ENCODE measurements at regions not wholly inside any gene's neighbourhood (a gene's known extent, or its start where the extent isn't known, plus 50 kb on each side); places are given as distances from the start of the nearest gene placed in this dataset.

DNA sequence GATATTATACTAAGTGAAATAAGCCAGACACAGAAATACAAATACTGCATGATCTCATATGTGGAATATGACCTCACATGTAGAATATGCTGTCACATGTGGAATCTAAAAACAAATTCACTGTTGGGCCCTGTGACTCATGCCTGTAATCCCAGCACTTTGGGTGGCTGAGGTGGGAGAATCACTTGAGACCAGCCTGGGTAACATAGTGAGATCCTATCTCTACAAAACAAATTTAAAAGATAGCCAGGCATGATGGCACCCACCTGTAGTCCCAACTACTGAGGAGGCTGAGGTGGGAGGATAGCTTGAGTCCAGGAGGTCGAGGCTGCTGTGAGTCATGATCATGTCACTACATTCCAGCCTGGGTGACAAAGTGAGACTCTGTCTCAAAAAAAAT, 160.3 kb downstream of the PTEN start:
- no peak for DNase-seq

DNA sequence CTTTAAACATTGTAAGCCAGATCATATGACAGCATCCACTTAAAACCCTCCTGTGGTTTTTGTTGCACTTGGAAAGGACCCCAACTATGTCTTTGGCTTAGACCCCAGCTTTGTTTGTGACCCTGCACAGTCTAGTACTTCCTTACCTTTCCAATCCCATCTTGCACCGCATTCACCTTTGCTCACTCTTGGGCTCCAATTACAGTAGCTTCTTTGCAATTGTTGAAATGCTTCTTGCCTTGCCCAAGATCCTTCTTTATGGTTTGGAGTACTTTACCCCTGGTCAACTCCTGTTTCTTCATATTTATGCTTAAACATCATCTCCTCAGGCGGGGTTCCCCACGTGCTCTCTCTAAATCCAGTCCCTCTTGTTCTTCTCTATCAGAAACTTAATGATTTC, 162.6 kb downstream of the PTEN start:
- DNase-seq: no peak

DNA sequence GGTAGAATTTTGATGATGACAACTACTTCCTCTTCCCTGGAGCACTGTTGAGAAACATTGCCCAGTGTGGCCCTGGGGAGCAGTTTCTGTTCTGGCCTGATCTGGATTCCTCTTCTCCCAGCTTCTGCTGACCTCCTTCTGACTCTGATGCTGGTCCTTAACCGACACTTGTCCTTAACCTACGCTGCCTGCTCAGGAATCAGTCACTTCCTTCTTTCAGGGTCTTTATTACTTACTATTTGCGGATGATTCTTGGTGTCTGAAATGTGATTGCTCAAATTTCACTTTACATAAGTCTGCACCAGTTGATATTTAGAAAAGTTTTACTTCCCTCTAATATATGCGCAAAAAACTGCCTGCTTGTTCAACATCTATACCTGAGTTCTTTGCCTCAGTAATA, 164.1 kb downstream of the PTEN start:
- DNase-seq: no peak

DNA sequence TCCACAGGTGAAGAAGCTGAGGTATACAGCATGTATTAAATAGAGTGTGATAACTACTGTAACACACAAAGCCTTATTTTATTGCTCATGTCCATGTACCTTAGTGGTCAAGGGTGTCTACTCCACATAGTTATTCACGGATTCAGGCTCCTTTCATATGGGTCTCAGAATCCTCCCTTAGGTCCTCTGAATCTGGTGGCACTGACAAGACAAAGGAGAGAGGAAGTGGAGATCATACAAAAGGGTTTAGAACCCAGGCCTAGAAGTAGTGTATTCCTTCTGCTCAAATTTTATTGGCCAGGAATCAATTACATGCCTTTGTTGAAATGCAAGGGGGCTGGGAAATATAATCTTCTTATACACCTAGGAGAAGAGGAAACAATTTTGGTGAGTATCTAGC, 164.6 kb downstream of the PTEN start:
- DNase-seq: no peak

DNA sequence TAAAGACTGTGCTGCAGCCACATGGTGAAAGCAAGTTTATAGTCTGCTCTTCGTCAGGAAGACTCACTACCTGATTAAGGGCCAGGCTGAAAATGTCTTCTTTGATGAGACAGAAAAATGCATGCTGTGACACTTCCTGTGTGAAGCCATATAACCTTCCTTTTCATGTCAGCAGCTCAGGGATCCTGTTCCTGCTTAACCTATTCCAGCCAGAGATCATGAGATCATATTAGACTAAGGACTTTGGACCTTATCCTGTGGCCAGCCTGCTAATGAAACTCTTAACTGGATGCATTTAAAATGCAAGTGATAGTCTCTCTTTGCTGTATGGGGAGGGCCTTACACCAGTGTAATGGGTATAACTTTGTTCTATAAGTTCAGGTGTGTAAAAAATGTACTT, 165.2 kb downstream of the PTEN start:
- DNase-seq: no peak

DNA sequence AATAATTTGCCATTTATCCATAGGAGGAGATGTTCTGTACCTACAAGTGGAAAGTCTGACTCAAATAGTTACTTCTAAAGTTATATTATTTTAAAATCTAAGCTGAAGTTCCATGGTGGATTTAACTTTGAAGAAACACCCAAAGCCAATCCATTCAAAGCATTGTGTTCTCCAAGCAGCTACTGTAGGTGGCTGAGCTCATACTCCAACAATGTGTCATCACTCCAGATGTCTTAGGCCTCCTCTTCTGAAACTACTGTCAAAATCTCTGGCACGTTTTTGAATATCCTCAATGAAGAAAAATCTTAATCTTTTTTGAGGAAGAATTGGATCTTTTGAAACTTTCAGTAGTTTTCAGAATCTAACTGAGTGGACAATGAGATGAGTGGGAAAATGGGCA, 169.1 kb downstream of the PTEN start:
- DNase-seq: no peak

DNA sequence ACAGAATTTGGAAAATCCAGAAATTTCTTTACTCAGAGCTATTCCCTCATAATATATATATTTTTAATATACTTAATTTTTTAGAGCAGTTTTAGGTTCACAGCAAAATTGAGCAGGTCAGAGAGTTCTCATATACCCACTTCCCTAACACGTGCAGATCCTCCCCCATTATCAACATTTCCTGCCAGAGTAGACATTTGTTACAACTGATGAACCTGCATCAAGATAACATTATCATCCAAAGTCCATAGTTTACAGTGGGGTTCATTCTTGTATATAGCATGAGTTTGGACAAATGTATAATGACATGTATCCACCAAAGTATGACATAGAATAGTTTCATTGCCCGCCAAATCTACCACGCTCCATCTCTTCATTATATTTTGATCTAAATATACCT, 170.0 kb downstream of the PTEN start:
- DNase-seq: no peak

- no peak for DNase-seq
Measured at GRCh38 chr10:88033793-88034192, 170.4 kb downstream of the PTEN start.

DNA sequence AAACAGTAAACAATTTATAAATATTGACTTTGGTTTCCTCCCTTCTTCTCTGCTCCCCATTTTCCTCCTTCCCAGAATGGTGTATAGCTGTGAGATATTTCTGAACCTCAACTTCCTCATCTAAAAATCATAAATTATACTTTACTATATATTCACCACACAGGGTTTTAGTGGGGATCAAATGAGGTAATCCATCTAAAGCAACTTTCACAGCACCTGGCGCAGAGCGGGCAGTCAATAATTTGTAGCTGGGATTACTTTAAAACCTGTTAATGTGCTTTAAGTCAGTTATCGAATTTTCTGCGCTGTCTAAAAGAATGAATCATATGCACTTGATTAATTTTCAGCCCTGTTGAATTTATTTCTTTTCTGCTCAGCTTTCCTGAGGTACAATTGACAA, 172.7 kb downstream of the PTEN start:
- DNase-seq: no peak

DNA sequence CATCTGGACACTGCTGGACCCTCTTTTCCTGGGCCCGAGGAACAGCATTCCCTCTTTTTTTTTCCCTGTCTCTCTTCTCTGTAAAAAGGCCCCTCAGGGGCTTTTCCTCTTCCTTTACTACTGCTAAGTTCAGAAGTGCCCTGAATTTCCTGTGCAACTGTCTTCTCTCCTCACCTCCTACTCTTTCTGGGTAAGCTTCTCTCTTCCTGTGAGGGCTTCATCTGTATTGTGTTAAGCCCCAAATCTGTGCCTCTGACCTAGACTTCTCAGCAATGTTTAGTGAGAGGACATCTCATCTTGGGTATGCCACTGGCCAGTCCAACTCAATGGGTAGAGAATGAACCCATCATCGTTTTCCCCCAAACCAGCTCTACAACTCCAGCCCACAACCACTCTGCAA, 174.2 kb downstream of the PTEN start:
- no peak for DNase-seq

GRCh38 chr10:88038268-88038667, 174.8 kb downstream of the PTEN start:
- DNase-seq: no peak

GRCh38 chr10:88039496-88040200, 176.2 kb downstream of the PTEN start:
- DNase-seq: no peak

DNA sequence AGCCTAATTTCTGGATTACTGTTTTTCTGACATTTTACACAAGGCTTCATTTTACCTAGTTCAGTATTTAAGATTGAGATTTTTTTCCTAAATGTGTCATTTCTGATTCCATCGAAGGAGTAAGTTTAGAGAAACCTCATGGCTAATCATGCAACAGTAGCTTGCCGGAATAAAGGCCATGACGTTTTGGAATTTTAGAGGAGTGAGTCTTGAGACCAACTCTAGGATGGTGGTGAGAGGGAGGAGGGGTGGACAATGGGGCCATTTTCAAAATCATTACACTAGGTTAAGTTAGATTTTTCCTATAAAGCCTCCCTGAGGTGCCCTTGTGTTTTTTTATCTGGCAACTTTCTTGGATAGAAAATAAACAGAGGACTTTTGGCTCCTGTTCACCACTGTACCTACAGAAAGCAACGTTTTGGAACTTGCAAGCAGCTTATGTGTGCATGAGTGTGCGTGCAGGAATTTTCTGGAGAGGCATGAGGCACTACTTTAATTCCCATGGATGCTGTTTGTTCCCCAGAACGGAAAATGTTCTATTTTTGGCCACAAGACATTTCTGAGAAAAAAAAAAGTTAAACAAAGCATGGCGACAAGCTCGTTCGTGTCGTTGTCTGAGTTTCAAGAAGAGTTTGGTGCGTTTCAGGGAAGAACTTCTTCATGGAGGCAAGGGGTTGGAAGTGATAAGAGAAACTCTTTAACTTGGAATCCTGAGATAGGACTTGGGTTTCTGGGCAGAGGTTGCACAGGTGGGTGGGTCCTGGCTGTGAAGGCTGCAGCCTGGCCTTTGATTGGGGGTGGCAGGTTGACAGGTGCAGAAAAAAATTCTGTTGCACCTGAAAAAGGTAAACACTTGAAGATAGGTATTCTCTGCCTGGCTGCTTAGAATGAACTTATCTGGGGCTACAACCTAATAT, 178.1 kb downstream of the PTEN start:
- DNase-seq: no peak

DNA sequence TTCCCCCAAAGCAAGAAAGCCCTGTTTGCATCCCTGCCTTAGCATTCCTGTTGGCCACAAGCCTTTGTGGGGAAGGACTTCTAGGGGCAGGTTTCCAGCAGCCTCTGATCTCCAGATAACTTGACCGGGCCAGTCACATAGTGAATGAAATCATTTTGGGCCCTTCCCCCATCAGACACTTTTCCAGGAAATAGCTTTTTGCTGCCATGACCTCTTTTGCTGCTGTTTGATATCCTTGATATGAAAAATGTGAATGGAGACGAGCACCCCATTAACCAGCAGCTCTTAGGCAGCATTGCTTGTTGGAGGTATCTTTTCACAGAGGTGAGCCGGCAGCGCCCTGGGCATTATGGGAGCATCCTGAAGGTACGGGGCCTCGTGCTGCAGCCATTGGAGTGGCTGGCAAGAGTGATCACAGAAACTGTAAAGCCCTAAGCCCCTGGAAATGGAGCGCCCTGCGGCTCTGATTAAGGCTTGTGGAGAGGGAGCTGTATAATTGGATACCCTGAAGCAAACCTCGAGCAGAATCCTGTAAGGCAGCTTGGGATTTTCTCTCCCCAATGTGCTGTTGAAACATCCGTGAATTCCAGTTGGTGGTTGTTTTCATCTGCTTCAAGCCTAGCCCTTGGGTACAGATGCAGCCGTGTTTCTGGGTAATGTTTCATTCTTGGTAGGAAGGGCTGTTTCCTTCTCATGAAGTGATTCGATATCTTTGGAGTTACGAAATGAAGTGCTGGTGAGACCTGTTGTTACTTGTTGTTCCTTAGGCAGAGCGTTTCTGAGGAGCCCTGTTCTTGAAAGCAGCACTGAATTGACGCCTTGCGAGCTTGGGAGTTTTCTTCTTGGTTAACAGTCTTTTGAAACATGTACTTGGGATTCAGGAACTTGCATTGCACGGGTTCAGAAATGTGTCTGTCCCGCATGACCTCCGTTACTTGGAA, 179.0 kb downstream of the PTEN start:
- DNase-seq: no peak

GRCh38 chr10:88045096-88045495, 181.7 kb downstream of the PTEN start:
- DNase-seq: no peak

DNA sequence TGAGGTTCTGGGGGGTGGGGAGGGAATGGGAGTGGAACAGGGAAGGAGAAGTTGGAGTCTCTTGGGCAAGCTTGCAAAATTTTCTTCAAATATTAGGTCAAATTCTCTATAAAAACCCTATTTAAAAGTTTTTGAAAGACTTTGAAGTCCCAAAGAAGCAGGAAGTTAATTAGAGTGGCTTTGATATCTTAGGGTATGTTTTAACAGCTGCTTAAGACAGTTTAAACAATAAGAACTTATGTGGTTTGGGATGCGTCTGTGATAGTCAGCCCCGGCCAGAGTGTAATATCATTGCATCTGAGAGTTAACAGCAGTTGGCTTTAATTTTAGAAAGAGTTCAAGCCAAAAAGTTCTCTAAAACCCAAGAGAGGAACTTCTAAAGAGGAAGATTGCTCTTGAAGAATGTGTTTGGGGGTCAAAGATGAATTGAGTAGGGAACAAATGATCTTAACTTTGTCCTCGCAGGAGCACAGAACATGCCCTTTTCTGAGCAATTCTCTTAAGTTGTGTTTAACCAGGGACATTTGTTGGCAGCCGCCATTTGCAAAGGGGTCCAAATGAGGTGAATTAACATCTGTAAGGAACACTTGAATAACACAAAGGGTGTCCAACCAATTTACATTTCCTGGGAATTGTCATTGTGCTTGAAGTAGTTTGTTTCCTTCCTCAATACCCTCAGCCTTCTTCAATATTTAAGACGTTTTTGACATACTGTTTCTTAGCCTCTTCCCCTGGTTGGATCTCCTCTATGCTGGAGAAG, 182.4 kb downstream of the PTEN start:
- DNase-seq: no peak

- DNase-seq: no peak
Measured at GRCh38 chr10:88047579-88047978, 184.2 kb downstream of the PTEN start.

DNA sequence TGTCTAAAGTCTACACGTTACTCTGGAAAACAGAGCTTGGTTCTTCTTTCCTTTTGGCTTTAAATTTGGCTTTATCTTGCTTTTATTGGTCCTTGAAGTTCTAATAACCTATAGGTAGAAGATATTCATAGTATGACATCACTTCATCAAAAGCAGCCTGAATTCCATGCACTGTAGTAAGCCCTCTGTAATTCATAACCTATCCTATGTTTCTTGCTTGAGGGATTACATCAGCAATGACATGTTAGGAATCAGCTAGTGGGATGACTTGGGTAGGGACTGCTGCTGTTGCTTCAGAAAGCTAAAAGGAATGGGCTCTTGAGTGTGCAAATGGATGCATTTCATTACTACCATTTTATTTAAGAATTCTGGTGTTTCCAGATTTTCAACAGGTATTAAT, 184.9 kb downstream of the PTEN start:
- DNase-seq: no peak

DNA sequence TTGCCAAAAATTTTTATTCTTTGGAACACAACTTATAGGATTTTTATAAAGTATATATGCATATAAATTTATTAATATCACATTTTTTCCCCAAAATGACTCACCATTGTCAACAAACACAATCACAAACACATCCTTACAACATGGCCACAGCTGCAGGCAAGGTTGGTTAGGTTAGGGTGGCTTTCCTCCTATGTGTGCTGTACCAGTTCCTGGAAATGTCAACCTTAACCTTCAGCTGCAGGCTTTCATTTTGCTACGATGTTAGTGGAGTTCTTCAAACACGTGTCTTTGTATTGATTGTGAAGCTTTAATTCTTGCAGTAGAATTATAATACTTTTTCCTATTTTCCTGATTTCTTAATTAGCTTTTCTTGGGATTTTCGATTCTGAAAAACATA, 185.8 kb downstream of the PTEN start:
- DNase-seq: no peak

- no peak for DNase-seq
Measured at GRCh38 chr10:88057720-88058119, 194.3 kb downstream of the PTEN start.

- no peak for DNase-seq
Measured at GRCh38 chr10:88058750-88059149, 195.3 kb downstream of the PTEN start.

GRCh38 chr10:88059190-88059589, 195.8 kb downstream of the PTEN start:
- DNase-seq: no peak

GRCh38 chr10:88060762-88061161, 197.3 kb downstream of the PTEN start:
- DNase-seq: no peak

Data from NCI-H345 (cell line).